COLO668 (cell line): ENCODE measurements at regions not wholly inside any gene's neighbourhood (a gene's known extent, or its start where the extent isn't known, plus 50 kb on each side); places are given as distances from the start of the nearest gene placed in this dataset.

Experiments used
- DNase-seq: peaks from one replicate; lab custom pipeline; 2025; ENCODE audit not compliant: unreplicated experiment; lab: John Stamatoyannopoulos, UW

GRCh38 chr3:64825404-64826120 lies 137.8 kb upstream of the ADAMTS9 start:
- no peak for DNase-seq

- no peak for DNase-seq
These were observed 136.7 kb upstream of the ADAMTS9 start for GRCh38 chr3:64824394-64824909.

GRCh38 chr3:64818196-64818595 lies 130.4 kb upstream of the ADAMTS9 start:
- DNase-seq: no peak

DNA sequence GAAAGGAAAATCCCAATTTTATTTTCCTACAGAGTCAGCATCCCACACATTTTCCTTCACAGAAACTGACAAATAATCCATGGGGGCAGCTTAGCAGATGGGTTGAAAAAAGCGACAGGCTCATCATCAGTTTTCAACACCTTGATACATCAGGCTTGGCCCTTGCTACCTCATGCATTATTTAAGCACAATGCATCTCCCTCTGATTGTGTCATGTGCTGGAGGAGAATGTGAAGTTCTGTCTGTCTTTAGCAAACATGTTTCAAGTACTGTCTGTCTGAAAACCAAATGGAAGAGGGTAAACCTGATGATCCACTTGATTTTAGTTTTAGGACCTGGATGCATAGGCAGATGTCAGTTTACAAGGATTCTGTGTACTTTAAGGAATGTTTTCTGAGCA lies 128.6 kb upstream of the ADAMTS9 start:
- DNase-seq: no peak

DNA sequence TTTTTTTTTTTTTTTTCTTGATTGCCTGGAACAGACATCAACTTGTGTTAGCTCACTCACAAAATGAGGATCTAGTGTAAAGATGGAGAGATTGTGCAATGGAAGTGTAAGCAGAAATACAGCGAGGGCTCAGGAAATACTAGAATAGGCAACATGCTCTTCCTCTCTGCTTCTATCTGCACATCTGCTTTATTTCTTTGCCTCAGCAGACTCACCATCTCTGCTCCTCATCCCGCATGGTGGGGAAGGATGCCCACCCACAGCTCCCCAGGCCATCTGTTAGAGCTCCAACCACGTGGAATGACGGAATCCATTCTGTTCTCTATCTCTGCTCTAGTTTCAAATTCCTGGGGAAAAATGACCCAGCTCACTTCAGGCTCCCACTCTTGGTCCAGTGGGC lies 128.0 kb upstream of the ADAMTS9 start:
- no peak for DNase-seq

DNA sequence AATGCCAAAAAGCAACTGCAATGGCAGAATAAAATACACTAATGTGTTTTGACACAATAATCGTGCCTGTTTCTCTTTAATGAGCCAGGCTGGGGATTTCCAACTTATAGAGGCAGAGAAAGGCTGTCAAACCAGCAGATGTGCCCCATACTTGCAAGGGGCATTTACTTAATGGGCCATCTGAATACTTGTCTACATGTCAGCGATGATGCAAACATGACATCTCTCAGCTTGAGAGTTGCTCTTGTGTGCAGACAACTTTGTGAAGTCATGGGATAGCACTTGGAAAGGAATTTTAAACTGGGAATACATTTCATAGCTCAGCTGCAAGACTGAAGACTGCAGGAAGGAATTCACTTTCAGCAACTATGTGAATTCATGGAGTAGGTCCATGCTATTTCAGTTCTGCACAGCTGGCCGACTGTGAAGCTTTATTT lies 127.4 kb upstream of the ADAMTS9 start:
- no peak for DNase-seq

GRCh38 chr3:64814351-64814750 lies 126.6 kb upstream of the ADAMTS9 start:
- no peak for DNase-seq

- DNase-seq: peak; percentile 35
These were observed 125.5 kb upstream of the ADAMTS9 start for GRCh38 chr3:64813326-64813725.

DNA sequence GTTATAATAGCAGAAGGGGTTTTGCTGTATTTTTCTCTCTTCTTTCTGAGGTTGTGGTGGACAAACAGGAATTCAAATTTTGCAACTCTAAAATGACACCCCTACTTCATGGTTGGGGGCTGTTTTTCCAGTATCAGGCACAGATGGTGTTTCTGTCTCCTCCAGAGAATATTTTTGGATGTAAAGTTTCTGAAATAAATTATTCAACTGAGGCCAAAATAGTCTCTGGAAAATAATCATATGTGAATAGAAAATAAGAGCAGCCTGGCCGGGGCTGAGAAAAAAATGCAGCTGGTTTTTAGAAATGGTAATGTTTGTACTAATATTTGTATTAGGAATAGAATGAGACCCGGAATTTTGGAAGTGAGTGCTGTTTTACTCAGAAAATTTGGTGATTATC lies 121.3 kb upstream of the ADAMTS9 start:
- DNase-seq: no peak

GRCh38 chr3:64808061-64808460 lies 120.3 kb upstream of the ADAMTS9 start:
- DNase-seq: no peak

DNA sequence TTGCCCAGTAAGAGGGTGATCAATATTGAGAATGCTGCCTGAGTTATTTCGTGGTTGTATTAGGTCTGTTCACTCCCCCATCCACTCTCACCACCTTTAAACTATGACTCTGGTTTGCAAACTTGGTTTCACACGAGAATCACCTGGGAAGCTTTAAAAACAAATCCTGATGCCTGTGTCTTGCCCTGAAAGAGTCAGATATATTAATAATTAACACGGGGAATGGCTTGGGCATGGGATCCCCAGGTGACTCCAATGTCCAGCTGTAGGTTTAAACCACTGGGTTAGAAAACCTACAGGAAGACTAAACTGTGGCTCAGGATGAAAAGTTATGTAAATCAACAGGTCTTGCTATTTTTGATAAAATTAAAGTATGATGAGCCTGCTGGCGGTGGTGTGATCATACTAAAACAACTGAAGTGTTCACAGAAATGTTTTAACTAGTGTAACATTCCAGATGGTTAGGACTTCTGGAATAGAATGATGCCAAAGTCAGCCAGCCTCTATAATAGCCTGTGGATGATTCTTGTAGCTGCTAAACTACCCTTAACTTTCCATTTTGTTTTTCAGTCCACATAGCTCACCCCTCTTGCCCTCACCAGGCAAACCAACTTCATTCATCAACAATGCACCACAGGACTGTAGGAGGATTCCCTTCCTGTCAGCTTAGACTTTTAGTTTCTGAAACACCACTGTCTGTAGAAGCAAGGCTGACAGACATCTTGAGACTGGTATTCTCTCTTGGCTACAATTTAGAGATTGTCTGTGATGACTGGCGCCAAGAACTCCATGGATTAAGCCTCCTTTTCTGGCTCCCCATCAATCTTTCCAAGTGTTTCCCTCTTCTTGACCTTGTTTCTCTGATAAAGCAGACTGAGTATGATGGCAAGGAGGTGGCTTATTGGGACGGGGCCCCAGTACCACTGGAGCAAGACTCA lies 119.1 kb upstream of the ADAMTS9 start:
- DNase-seq: no peak

DNA sequence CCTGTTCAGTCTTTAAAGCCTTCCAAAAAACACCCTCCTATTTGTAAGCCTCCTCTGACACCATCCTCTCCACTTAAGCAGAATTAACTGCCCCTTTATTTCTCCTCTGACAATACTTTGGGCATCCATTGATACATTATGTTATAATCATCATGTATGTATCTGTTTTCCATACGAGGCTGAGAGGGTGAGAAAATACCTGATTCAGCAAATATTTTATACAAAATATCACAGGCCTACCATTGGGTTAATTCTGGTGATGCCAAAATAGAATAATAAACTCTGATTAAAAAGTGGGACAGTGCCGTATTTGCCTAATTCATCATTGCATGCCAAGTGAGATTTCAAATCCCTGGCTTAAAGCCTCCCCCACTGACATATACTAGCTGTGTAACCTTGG lies 118.2 kb upstream of the ADAMTS9 start:
- no peak for DNase-seq

- no peak for DNase-seq
These were observed 117.4 kb upstream of the ADAMTS9 start for GRCh38 chr3:64805248-64805647.

- no peak for DNase-seq
These were observed 115.7 kb upstream of the ADAMTS9 start for GRCh38 chr3:64803469-64803868.

- no peak for DNase-seq
These were observed 114.7 kb upstream of the ADAMTS9 start for GRCh38 chr3:64802460-64802859.

DNA sequence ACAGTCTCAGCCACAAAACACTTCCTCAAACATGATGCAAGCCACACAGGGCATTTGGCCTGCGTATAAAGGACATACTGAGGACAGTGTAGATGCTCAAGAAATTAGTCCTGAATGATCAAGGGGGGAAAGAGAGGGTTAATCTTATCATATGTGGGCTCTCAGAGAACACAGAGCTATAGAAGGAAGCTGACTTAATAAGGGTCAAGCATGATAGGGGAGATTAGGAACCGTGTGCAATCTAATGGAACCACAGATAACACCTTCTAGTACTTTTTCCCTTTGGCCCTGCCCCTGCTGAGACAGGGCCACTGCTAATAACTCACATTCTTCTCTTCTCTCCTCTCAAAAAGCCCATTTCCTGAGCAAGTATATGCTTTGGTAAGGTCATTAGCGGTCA lies 114.1 kb upstream of the ADAMTS9 start:
- no peak for DNase-seq

- no peak for DNase-seq
These were observed 111.8 kb upstream of the ADAMTS9 start for GRCh38 chr3:64799606-64800005.

- DNase-seq: no peak
These were observed 110.5 kb upstream of the ADAMTS9 start for GRCh38 chr3:64798316-64798715.

- DNase-seq: no peak
These were observed 109.0 kb upstream of the ADAMTS9 start for GRCh38 chr3:64796607-64797399.

- no peak for DNase-seq
These were observed 104.6 kb upstream of the ADAMTS9 start for GRCh38 chr3:64792445-64792844.

- no peak for DNase-seq
These were observed 101.3 kb upstream of the ADAMTS9 start for GRCh38 chr3:64789111-64789510.
